HL-60 (cell line): ENCODE measurements at regions not wholly inside any gene's neighbourhood (a gene's known extent, or its start where the extent isn't known, plus 50 kb on each side); places are given as distances from the start of the nearest gene placed in this dataset.

Experiments used
- DNase-seq, 2 experiments: peaks; one replicate each; pipeline ENCODE4 v3.0.0-alpha.2; 2010 to 2020; ENCODE audit warnings: low read depth in 1 of 2, low spot score in 1 of 2
- H3K27ac ChIP-seq: fragments of 250-450 bp; sonication (Bioruptor Pico); replicated peaks from 2 replicates; pipeline ENCODE4 v1.5.1; 2020; ENCODE audit warnings: mild to moderate bottlenecking, moderate library complexity
- H3K27me3 ChIP-seq: fragments of 250-450 bp; sonication (Bioruptor Pico); 2 replicates; pipeline ENCODE4 v1.5.1; 2021; ENCODE audit warnings: mild to moderate bottlenecking, moderate library complexity; ENCODE audit not compliant: insufficient read depth, poor library complexity, severe bottlenecking
- H3K4me3 ChIP-seq: replicated peaks from 2 replicates; pipeline ENCODE4 v1.5.1; 2011; ENCODE audit warnings: mild to moderate bottlenecking, control low read depth, low read length; ENCODE audit not compliant: insufficient read depth
- GABPA ChIP-seq: IDR thresholded peaks from 2 replicates; pipeline ENCODE4 v1.6.1; 2012; ENCODE audit warnings: low read depth
- POLR2AphosphoS5 ChIP-seq: IDR thresholded peaks from 2 replicates; pipeline ENCODE4 v1.6.1; 2012; ENCODE audit warnings: low read depth
- SPI1 ChIP-seq: IDR thresholded peaks from 2 replicates; pipeline ENCODE4 v1.6.1; 2012; ENCODE audit warnings: low read depth, mild to moderate bottlenecking, borderline replicate concordance
- TF ChIP-seq, protein P1 (sequence below): IDR thresholded peaks from one replicate; pipeline ENCODE4 v1.5.1; 2011; ENCODE audit warnings: low read length, control low read depth, inconsistent platforms; ENCODE audit not compliant: insufficient read depth
- TF ChIP-seq, protein P2 (sequence below): IDR thresholded peaks from 2 replicates; pipeline ENCODE4 v1.6.1; 2012; ENCODE audit warnings: low read depth; ENCODE audit not compliant: insufficient replicate concordance

DNA sequence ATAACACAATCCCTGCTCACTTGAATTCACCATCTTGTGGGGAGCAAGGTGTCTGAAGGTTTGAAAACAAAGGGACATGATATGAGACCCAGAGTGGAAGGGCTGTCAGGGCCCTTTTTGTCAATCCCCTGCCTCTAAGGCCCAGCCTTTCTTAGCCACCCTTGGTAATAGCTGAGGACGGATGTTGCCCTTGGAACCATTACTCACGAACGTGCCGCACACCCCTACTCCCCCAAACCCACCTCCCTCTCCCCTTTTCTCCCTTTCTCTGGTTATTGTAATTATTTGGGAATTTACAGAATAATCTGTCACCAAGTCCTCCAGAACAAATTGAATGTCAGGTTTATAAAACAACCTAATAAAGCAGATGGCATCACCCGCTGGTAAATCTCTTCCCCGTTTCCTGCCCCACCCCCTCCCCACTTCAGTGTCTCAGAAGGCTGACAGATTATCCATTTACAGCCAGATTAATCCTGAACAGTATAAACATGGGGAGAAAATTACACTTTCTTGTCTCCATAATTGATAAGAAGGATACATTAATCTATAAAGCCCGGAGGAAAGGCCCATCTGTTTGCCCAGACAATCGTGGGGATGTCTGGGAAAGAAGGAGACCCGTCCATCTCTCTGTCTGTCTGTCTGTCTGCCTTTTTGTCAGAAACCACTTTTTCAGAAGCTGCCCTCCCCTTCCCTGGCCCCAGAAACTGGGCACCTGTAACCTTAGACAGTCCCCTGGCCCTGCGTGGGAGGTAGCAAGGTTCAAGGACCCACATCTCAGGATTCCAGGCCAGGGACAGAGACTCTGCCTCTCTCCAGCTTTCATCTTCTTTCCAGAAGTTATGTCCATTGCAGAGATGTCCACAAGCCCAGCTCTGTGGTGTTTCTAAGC lies 60.6 kb upstream of the CD34 start:
- H3K4me3 ChIP-seq = no peak overlapping the region
- no peak for TF ChIP-seq POLR2AphosphoS5
- no peak for TF ChIP-seq SPI1
- TF ChIP-seq GABPA = no peak
- TF ChIP-seq, protein P1, sequence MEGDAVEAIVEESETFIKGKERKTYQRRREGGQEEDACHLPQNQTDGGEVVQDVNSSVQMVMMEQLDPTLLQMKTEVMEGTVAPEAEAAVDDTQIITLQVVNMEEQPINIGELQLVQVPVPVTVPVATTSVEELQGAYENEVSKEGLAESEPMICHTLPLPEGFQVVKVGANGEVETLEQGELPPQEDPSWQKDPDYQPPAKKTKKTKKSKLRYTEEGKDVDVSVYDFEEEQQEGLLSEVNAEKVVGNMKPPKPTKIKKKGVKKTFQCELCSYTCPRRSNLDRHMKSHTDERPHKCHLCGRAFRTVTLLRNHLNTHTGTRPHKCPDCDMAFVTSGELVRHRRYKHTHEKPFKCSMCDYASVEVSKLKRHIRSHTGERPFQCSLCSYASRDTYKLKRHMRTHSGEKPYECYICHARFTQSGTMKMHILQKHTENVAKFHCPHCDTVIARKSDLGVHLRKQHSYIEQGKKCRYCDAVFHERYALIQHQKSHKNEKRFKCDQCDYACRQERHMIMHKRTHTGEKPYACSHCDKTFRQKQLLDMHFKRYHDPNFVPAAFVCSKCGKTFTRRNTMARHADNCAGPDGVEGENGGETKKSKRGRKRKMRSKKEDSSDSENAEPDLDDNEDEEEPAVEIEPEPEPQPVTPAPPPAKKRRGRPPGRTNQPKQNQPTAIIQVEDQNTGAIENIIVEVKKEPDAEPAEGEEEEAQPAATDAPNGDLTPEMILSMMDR = no peak
- TF ChIP-seq, protein P2, sequence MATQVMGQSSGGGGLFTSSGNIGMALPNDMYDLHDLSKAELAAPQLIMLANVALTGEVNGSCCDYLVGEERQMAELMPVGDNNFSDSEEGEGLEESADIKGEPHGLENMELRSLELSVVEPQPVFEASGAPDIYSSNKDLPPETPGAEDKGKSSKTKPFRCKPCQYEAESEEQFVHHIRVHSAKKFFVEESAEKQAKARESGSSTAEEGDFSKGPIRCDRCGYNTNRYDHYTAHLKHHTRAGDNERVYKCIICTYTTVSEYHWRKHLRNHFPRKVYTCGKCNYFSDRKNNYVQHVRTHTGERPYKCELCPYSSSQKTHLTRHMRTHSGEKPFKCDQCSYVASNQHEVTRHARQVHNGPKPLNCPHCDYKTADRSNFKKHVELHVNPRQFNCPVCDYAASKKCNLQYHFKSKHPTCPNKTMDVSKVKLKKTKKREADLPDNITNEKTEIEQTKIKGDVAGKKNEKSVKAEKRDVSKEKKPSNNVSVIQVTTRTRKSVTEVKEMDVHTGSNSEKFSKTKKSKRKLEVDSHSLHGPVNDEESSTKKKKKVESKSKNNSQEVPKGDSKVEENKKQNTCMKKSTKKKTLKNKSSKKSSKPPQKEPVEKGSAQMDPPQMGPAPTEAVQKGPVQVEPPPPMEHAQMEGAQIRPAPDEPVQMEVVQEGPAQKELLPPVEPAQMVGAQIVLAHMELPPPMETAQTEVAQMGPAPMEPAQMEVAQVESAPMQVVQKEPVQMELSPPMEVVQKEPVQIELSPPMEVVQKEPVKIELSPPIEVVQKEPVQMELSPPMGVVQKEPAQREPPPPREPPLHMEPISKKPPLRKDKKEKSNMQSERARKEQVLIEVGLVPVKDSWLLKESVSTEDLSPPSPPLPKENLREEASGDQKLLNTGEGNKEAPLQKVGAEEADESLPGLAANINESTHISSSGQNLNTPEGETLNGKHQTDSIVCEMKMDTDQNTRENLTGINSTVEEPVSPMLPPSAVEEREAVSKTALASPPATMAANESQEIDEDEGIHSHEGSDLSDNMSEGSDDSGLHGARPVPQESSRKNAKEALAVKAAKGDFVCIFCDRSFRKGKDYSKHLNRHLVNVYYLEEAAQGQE = no peak
- DNase-seq = no peak
- H3K27me3 ChIP-seq = no peaks in the 10 kb centered on the region
- no peak overlapping the region for H3K27ac ChIP-seq

DNA sequence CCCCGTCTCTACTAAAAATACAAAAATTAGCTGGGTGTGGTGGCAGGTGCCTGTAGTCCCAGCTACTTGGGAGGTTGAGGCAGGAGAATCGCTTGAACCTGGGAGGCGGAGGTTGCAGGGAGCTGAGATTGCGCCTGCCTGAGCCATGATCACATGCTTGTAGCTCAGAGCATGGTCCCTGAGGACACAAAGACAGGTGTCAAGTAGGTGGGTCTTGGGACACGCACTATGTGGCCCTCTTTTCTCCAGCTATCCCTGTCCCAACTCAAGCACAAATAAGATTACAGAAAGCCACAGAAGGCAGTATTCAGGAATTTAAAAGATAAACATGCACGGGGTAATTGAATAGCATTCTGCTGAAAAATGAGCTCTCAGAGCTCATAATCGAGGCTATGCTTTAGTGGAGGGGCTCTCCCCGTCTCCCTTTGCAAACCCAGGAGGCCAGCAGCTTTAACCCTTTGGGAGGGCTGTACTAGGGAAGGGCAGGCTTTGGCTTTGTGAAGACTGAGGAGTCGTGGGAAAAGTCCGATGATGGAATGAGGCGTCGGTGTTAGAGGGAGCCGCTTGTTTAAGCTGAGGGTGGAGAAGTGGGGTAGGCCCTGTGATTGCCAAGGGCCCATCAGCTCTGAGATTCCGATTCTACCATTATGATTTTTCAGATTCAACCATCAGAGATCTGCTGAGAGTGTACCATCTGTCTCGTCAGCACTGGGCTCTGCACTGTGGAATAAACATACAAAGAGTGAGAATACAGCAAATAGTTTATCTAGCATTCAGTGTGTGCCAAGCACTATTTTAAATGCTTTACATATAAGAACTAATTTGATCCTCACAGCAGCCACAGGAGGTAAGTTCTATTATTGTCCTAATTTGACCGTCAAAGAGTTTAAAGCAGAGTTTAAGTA lies 59.7 kb upstream of the CD34 start:
- Histone ChIP-seq H3K27ac (no peak overlapping the region), H3K27me3 (no peaks in the 10 kb centered on the region), H3K4me3 (no peak overlapping the region)
- TF ChIP-seq, protein P1 = no peak
- no peak for TF ChIP-seq SPI1
- TF ChIP-seq GABPA = no peak
- TF ChIP-seq, protein P2 = no peak
- no peak for TF ChIP-seq POLR2AphosphoS5
- DNase-seq = no peak

DNA sequence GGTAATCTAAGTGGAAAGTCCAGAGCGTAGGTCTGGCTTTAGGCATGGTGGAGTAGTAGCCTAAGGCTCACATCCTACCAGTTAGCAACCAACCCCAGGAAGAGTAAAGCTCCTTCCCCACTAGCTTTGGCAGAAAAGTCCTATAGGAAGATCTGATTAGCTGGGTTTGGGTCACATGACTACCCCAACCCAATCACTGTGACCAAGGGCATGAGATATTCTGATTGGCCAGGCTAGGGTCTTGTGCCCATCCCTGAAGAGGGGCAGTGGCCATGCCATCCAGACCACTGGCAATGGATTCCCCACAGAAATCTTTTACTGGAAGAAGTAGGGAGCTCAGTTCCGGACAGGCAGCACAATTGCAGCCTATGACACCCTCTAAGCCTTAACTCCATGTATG lies 58.6 kb upstream of the CD34 start:
- no peak overlapping the region for H3K4me3 ChIP-seq
- no peak for DNase-seq
- no peak overlapping the region for H3K27ac ChIP-seq
- no peaks in the 10 kb centered on the region for H3K27me3 ChIP-seq
- TF ChIP-seq SPI1 = no peak
- TF ChIP-seq GABPA = no peak
- TF ChIP-seq POLR2AphosphoS5 = no peak
- TF ChIP-seq, protein P2 = no peak
- TF ChIP-seq, protein P1 = no peak
